SK-N-SH treated with all-trans-retinoic acid at 6 μM for 48 hours (cell line): ENCODE measurements at regions not wholly inside any gene's neighbourhood (a gene's known extent, or its start where the extent isn't known, plus 50 kb on each side); places are given as distances from the start of the nearest gene placed in this dataset.

ENCODE experiments used
- ATAC-seq: fragments of 200-7000 bp; cut with Tn5 transposase; 3 replicates; pipeline ENCODE4 v1.9.1; 2020; ENCODE audit warnings: mild to moderate bottlenecking, moderate library complexity
- ARNTL ChIP-seq: fragments of 450-650 bp; formaldehyde crosslinking; IDR thresholded peaks from 2 replicates; pipeline ENCODE4 v1.5.0; 2020; ENCODE audit warnings: low read depth, mild to moderate bottlenecking, moderate library complexity, borderline replicate concordance
- BACH2 ChIP-seq: fragments of 250-450 bp; sonication (Bioruptor Pico); IDR thresholded peaks from 2 replicates; pipeline ENCODE4 v1.9.0; 2021; ENCODE audit warnings: mild to moderate bottlenecking, borderline replicate concordance
- CREB5 ChIP-seq: fragments of 250-450 bp; sonication (Bioruptor Pico); IDR thresholded peaks from 2 replicates; pipeline ENCODE4 v1.5.1; 2020; ENCODE audit warnings: low read depth, mild to moderate bottlenecking, moderate library complexity
- CSDC2 ChIP-seq: fragments of 250-450 bp; sonication (Bioruptor Pico); IDR thresholded peaks from 2 replicates; pipeline ENCODE4 v1.5.0; 2020; ENCODE audit warnings: mild to moderate bottlenecking, moderate library complexity
- CSRNP3 ChIP-seq: fragments of 250-450 bp; sonication (Bioruptor Pico); IDR thresholded peaks from 2 replicates; pipeline ENCODE4 v1.5.1; 2021; ENCODE audit warnings: mild to moderate bottlenecking, moderate library complexity
- ESRRG ChIP-seq: fragments of 250-450 bp; sonication (Bioruptor Pico); IDR thresholded peaks from 2 replicates; pipeline ENCODE4 v1.6.1; 2021; ENCODE audit warnings: mild to moderate bottlenecking
- GLIS3 ChIP-seq: fragments of 250-450 bp; sonication (Bioruptor Pico); IDR thresholded peaks from 2 replicates; pipeline ENCODE4 v1.5.0; 2020; ENCODE audit warnings: mild to moderate bottlenecking, moderate library complexity
- ISL1 ChIP-seq: fragments of 250-450 bp; sonication (Bioruptor Pico); IDR thresholded peaks from 2 replicates; pipeline ENCODE4 v2.1.2; 2022; ENCODE audit warnings: mild to moderate bottlenecking, moderate library complexity
- OSR1 ChIP-seq: fragments of 250-450 bp; sonication (Bioruptor Pico); IDR thresholded peaks from 2 replicates; pipeline ENCODE4 v1.8.0; 2022; ENCODE audit warnings: moderate library complexity, mild to moderate bottlenecking, inconsistent platforms
- PATZ1 ChIP-seq: fragments of 250-450 bp; sonication (Bioruptor Pico); IDR thresholded peaks from 2 replicates; pipeline ENCODE4 v1.8.0; 2020; ENCODE audit warnings: mild to moderate bottlenecking, moderate library complexity, borderline replicate concordance
- PPARA ChIP-seq: fragments of 250-450 bp; sonication (Bioruptor Pico); IDR thresholded peaks from 2 replicates; pipeline ENCODE4 v1.5.0; 2020; ENCODE audit warnings: mild to moderate bottlenecking, borderline replicate concordance
- RARB ChIP-seq: fragments of 250-450 bp; sonication (Bioruptor Pico); IDR thresholded peaks from 2 replicates; pipeline ENCODE4 v1.8.0; 2021; ENCODE audit warnings: mild to moderate bottlenecking, moderate library complexity
- SNAI2 ChIP-seq: fragments of 250-450 bp; sonication (Bioruptor Pico); IDR thresholded peaks from 2 replicates; pipeline ENCODE4 v1.5.0; 2020; ENCODE audit warnings: mild to moderate bottlenecking, moderate library complexity
- TCF4 ChIP-seq: fragments of 250-450 bp; sonication (Bioruptor Pico); IDR thresholded peaks from 2 replicates; pipeline ENCODE4 v1.8.0; 2021; ENCODE audit warnings: mild to moderate bottlenecking, moderate library complexity, borderline replicate concordance
- TOX ChIP-seq: fragments of 250-450 bp; sonication (Bioruptor Pico); IDR thresholded peaks from 2 replicates; pipeline ENCODE4 v1.8.0; 2021; ENCODE audit warnings: mild to moderate bottlenecking, moderate library complexity, borderline replicate concordance
- ZC3H10 ChIP-seq: fragments of 250-450 bp; sonication (Bioruptor Pico); IDR thresholded peaks from 2 replicates; pipeline ENCODE4 v1.5.1; 2021; ENCODE audit warnings: mild to moderate bottlenecking, moderate library complexity
- ZFP3 ChIP-seq: fragments of 250-450 bp; sonication (Bioruptor Pico); IDR thresholded peaks from 2 replicates; pipeline ENCODE4 v1.5.0; 2020; ENCODE audit warnings: mild to moderate bottlenecking, moderate library complexity
- ZFP30 ChIP-seq: fragments of 450-650 bp; formaldehyde crosslinking; IDR thresholded peaks from 2 replicates; pipeline ENCODE4 v1.5.0; 2022; ENCODE audit warnings: mild to moderate bottlenecking, moderate library complexity
- ZNF565 ChIP-seq: fragments of 450-650 bp; formaldehyde crosslinking; conservative IDR thresholded peaks from 2 replicates; pipeline ENCODE4 v1.5.0; 2020; ENCODE audit warnings: low read depth, mild to moderate bottlenecking, moderate library complexity
- ZNF70 ChIP-seq: fragments of 450-650 bp; formaldehyde crosslinking; IDR thresholded peaks from 2 replicates; pipeline ENCODE4 v1.5.0; 2020; ENCODE audit warnings: mild to moderate bottlenecking, moderate library complexity
- ZNF8 ChIP-seq: fragments of 450-650 bp; formaldehyde crosslinking; IDR thresholded peaks from 2 replicates; pipeline ENCODE4 v1.5.0; 2020; ENCODE audit warnings: mild to moderate bottlenecking, moderate library complexity
- TF ChIP-seq, protein P1 (sequence below): fragments of 250-450 bp; sonication (Bioruptor Pico); IDR thresholded peaks from 2 replicates; pipeline ENCODE4 v1.5.0; 2020; ENCODE audit warnings: mild to moderate bottlenecking, moderate library complexity
- TF ChIP-seq, protein P2 (sequence below): fragments of 250-450 bp; sonication (Bioruptor Pico); IDR thresholded peaks from 2 replicates; pipeline ENCODE4 v1.8.0; 2021; ENCODE audit warnings: low read depth, mild to moderate bottlenecking, moderate library complexity, borderline replicate concordance

- TF ChIP-seq TOX (CRISPR knock-in tag): no peak
- no peak for TF ChIP-seq GLIS3
- TF ChIP-seq CSDC2 (CRISPR knock-in tag): no peak
- TF ChIP-seq, all 23 proteins: peak for 0
Observed at GRCh38 chr12:81957631-81958030, 198.5 kb upstream of the PPFIA2 start (continued).

GRCh38 chr12:81956468-81956860, 197.3 kb upstream of the PPFIA2 start:
- ATAC-seq: no peak
- TF ChIP-seq ZNF565 (CRISPR knock-in tag) (no peak), CSDC2 (CRISPR knock-in tag) (no peak), ZNF8 (CRISPR knock-in tag) (no peak), ZNF70 (CRISPR knock-in tag) (no peak), RARB (CRISPR knock-in tag) (no peak), OSR1 (CRISPR knock-in tag) (no peak), BACH2 (CRISPR knock-in tag) (no peak), ESRRG (CRISPR knock-in tag) (no peak), PATZ1 (CRISPR knock-in tag) (no peak), TOX (CRISPR knock-in tag) (no peak), SNAI2 (no peak), ARNTL (CRISPR knock-in tag) (no peak), ZFP30 (CRISPR knock-in tag) (no peak), ZFP3 (CRISPR knock-in tag) (no peak), ISL1 (CRISPR knock-in tag) (no peak)
- TF ChIP-seq, protein P1, sequence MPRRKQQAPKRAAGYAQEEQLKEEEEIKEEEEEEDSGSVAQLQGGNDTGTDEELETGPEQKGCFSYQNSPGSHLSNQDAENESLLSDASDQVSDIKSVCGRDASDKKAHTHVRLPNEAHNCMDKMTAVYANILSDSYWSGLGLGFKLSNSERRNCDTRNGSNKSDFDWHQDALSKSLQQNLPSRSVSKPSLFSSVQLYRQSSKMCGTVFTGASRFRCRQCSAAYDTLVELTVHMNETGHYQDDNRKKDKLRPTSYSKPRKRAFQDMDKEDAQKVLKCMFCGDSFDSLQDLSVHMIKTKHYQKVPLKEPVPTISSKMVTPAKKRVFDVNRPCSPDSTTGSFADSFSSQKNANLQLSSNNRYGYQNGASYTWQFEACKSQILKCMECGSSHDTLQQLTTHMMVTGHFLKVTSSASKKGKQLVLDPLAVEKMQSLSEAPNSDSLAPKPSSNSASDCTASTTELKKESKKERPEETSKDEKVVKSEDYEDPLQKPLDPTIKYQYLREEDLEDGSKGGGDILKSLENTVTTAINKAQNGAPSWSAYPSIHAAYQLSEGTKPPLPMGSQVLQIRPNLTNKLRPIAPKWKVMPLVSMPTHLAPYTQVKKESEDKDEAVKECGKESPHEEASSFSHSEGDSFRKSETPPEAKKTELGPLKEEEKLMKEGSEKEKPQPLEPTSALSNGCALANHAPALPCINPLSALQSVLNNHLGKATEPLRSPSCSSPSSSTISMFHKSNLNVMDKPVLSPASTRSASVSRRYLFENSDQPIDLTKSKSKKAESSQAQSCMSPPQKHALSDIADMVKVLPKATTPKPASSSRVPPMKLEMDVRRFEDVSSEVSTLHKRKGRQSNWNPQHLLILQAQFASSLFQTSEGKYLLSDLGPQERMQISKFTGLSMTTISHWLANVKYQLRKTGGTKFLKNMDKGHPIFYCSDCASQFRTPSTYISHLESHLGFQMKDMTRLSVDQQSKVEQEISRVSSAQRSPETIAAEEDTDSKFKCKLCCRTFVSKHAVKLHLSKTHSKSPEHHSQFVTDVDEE (CRISPR knock-in tag): no peak
- TF ChIP-seq, protein P2, sequence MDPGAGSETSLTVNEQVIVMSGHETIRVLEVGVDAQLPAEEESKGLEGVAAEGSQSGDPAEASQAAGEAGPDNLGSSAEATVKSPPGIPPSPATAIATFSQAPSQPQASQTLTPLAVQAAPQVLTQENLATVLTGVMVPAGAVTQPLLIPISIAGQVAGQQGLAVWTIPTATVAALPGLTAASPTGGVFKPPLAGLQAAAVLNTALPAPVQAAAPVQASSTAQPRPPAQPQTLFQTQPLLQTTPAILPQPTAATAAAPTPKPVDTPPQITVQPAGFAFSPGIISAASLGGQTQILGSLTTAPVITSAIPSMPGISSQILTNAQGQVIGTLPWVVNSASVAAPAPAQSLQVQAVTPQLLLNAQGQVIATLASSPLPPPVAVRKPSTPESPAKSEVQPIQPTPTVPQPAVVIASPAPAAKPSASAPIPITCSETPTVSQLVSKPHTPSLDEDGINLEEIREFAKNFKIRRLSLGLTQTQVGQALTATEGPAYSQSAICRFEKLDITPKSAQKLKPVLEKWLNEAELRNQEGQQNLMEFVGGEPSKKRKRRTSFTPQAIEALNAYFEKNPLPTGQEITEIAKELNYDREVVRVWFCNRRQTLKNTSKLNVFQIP: no peak
- TF ChIP-seq, all 23 proteins: peak for 0

DNA sequence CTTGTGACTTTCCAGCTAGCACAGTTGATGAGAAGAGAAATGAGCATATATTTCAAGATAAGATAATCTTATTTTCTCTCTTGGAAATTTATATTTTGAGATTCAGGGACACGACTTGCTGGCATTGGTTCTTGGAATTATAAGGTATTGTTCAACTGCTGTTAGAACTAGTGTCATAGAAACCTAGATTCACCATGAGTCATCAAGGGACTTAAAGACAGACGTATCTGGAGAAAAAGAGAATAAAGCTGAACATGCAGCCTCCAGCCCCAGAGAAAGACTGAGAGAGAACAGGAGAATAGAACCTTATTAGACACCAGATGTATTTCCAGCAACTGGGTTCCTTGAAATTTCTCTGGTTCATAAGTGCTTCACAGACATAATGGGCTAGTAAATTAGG, 194.4 kb upstream of the PPFIA2 start:
- no peak for ATAC-seq

GRCh38 chr12:81950871-81951270, 191.7 kb upstream of the PPFIA2 start:
- ATAC-seq: no peak
- TF ChIP-seq TCF4: no peak
- TF ChIP-seq TOX (CRISPR knock-in tag): no peak
- no peak for TF ChIP-seq ZFP30 (CRISPR knock-in tag)
- TF ChIP-seq ZNF565 (CRISPR knock-in tag): no peak
- TF ChIP-seq, protein P2: no peak
- TF ChIP-seq ESRRG (CRISPR knock-in tag): no peak
- TF ChIP-seq CREB5: no peak
- TF ChIP-seq GLIS3: no peak
- no peak for TF ChIP-seq CSRNP3
- no peak for TF ChIP-seq ARNTL (CRISPR knock-in tag)
- TF ChIP-seq ZNF70 (CRISPR knock-in tag): no peak
- no peak for TF ChIP-seq ZNF8 (CRISPR knock-in tag)
- no peak for TF ChIP-seq ZC3H10 (CRISPR knock-in tag)
- TF ChIP-seq ZFP3 (CRISPR knock-in tag): no peak

More for the DNA sequence above, 194.4 kb upstream of the PPFIA2 start:
- TF ChIP-seq ZFP3 (CRISPR knock-in tag): no peak
- TF ChIP-seq, protein P2: no peak
- no peak for TF ChIP-seq TCF4
- no peak for TF ChIP-seq BACH2 (CRISPR knock-in tag)
- TF ChIP-seq PPARA (CRISPR knock-in tag): no peak
